Caco-2 (cell line): ENCODE measurements at regions not wholly inside any gene's neighbourhood (a gene's known extent, or its start where the extent isn't known, plus 50 kb on each side); places are given as distances from the start of the nearest gene placed in this dataset.

Experiments
- BruUV-seq: library from RNA; stranded (reverse); fragments of 400-500 nt; replicated peaks from 2 replicates; lab custom pipeline; 2021; lab: Mats Ljungman, UMichigan
- CTCF ChIA-PET: fragments of 300-600 bp; sonication (Branson Sonifier 250); formaldehyde crosslinking; loops from one replicate; lab custom pipeline; 2022; ENCODE audit warnings: antibody characterized with exemption; lab: Charles Lee
- POLR2A ChIA-PET: fragments of 300-600 bp; sonication (Branson Sonifier 250); formaldehyde crosslinking; loops from one replicate; lab custom pipeline; 2022; ENCODE audit warnings: antibody characterized with exemption; lab: Charles Lee
- DNase-seq, 2 experiments: peaks; one replicate each; pipeline versions ENCODE4 v3.0.0 to v3.0.0-alpha.2; 2020 to 2022
- H3K27me3 ChIP-seq: replicated peaks from 2 replicates; pipeline ENCODE4 v1.6.0; 2011; ENCODE audit warnings: low read length; ENCODE audit not compliant: control insufficient read depth, insufficient read depth
- H3K36me3 ChIP-seq: 2 replicates; pipeline ENCODE4 v1.5.1; 2011; ENCODE audit warnings: low read length; ENCODE audit not compliant: control insufficient read depth, insufficient read depth
- H3K4me1 ChIP-seq: fragments of 250-450 bp; sonication (Bioruptor Pico); 2 replicates; pipeline ENCODE4 v1.5.1; 2020; ENCODE audit warnings: mild to moderate bottlenecking
- H3K4me3 ChIP-seq: 2 replicates; pipeline ENCODE4 v1.5.1; 2011; ENCODE audit warnings: low read depth, mild to moderate bottlenecking, control low read depth, low read length
- H3K9me3 ChIP-seq: fragments of 250-450 bp; sonication (Bioruptor Pico); 2 replicates; pipeline ENCODE4 v1.5.1; 2020; ENCODE audit warnings: mild to moderate bottlenecking, moderate library complexity
- H3K27ac Mint-ChIP-seq: one replicate; pipeline ENCODE4 v1.8.0; 2022; ENCODE audit warnings: mixed read lengths; ENCODE audit not compliant: unreplicated experiment
- H3K27me3 Mint-ChIP-seq: one replicate; pipeline ENCODE4 v1.8.0; 2022; ENCODE audit warnings: mixed read lengths; ENCODE audit not compliant: insufficient read depth, unreplicated experiment
- H3K36me3 Mint-ChIP-seq: one replicate; pipeline ENCODE4 v1.8.0; 2022; ENCODE audit warnings: mild to moderate bottlenecking, mixed read lengths; ENCODE audit not compliant: insufficient read depth, unreplicated experiment
- H3K4me1 Mint-ChIP-seq: one replicate; pipeline ENCODE4 v1.8.0; 2022; ENCODE audit warnings: low read depth, mixed read lengths; ENCODE audit not compliant: unreplicated experiment
- H3K4me3 Mint-ChIP-seq: one replicate; pipeline ENCODE4 v1.8.0; 2022; ENCODE audit warnings: mild to moderate bottlenecking, moderate library complexity, mixed read lengths; ENCODE audit not compliant: unreplicated experiment
- H3K9me3 Mint-ChIP-seq: one replicate; pipeline ENCODE4 v1.8.0; 2022; ENCODE audit warnings: mixed read lengths; ENCODE audit not compliant: unreplicated experiment
- intact Hi-C: fragments of 100-400 bp; cut with micrococcal nuclease; formaldehyde crosslinking; loops from one replicate; pipeline ENCODE4 v1.10.0; 2022; ENCODE audit not compliant: unreplicated experiment
- TF ChIP-seq, protein P1 (sequence below), 2 experiments: fragments of 200-600 bp in 1 of 2; IDR thresholded peaks; 1 replicate in 1 of 2; 2 replicates in 1 of 2; pipeline versions ENCODE4 v1.5.1 to v1.8.0; 2011 to 2022; ENCODE audit warnings: antibody characterized with exemption in 1 of 2, control low read depth in 1 of 2, inconsistent platforms in 1 of 2, low read depth in 1 of 2, low read length in 1 of 2, mild to moderate bottlenecking in 1 of 2, moderate library complexity in 1 of 2; ENCODE audit not compliant: insufficient read depth in 1 of 2, severe bottlenecking in 1 of 2, unreplicated experiment in 1 of 2

DNA sequence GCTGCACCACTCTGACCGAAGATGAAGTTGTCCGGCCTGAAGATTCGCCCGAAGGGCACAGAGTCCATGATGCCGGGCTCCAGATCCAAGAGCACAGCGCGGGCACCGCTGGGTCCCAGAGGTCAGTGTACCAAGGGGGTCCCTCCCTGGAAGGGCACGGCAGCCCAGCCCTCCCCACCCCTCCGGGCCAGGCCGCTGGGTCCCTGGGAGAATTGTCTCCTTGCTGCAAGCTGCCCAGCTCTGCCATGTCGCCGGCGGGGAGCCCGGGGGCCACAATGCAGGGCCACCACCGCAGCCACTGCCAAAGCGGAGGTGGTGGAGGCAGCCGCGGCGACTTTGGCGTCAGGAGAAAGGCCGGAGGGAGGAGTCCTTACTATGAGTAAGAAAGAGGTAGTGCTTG lies 189.5 kb upstream of the CYRIA start:
- Histone ChIP-seq H3K9me3 (0 out of 2 replicates have a peak, but pooled peaks cover 2% of the 10 kb centered on the region), H3K4me1 (no peaks in the 10 kb centered on the region), H3K36me3 (no peaks in the 10 kb centered on the region), H3K27me3 (no peaks in the 10 kb centered on the region), H3K4me3 (no peak overlapping the region)
- H3K36me3 Mint-ChIP-seq = no peaks in the 10 kb centered on the region
- ChIA-PET POLR2A (no interaction called here), CTCF (no interaction called here)
- H3K27ac Mint-ChIP-seq = no peak overlapping the region
- H3K4me3 Mint-ChIP-seq = no peak overlapping the region
- H3K9me3 Mint-ChIP-seq = peaks cover 9% of the 10 kb centered on the region
- intact Hi-C loops = no loop called here
- TF ChIP-seq, protein P1, sequence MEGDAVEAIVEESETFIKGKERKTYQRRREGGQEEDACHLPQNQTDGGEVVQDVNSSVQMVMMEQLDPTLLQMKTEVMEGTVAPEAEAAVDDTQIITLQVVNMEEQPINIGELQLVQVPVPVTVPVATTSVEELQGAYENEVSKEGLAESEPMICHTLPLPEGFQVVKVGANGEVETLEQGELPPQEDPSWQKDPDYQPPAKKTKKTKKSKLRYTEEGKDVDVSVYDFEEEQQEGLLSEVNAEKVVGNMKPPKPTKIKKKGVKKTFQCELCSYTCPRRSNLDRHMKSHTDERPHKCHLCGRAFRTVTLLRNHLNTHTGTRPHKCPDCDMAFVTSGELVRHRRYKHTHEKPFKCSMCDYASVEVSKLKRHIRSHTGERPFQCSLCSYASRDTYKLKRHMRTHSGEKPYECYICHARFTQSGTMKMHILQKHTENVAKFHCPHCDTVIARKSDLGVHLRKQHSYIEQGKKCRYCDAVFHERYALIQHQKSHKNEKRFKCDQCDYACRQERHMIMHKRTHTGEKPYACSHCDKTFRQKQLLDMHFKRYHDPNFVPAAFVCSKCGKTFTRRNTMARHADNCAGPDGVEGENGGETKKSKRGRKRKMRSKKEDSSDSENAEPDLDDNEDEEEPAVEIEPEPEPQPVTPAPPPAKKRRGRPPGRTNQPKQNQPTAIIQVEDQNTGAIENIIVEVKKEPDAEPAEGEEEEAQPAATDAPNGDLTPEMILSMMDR (IDR thresholded peaks at IDR 0.05; ENCODE audit: insufficient read depth in 1 of 2, low read depth in 1 of 2, low read length in 1 of 2, severe bottlenecking in 1 of 2, unreplicated experiment in 1 of 2) = no peak
- BruUV-seq = no TSS peak
- no peaks in the 10 kb centered on the region for H3K4me1 Mint-ChIP-seq
- H3K27me3 Mint-ChIP-seq = no peaks in the 10 kb centered on the region
- DNase-seq = no peak

DNA sequence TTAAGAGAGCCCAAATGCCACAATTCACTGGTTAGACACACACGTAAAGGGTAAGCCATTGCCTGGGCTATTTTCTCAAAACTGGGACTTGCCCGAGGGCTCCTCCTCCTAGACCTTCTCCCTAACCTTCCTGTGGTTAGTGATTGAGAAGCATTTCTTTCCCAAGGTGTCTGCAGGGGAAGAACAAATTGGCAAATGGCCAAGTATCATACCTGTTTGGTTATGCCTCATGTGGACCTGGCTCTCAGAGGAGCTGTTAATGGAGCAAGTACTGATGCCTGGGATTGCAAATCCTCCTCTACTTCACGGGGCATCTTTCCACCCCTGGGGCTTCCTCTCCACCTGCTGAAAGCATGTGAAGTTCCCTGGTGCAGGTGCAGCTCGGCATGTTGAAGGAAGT lies 187.5 kb upstream of the CYRIA start:
- no peaks in the 10 kb centered on the region for H3K4me1 Mint-ChIP-seq
- Histone ChIP-seq H3K4me3 (no peak overlapping the region), H3K27me3 (no peaks in the 10 kb centered on the region), H3K4me1 (no peaks in the 10 kb centered on the region), H3K36me3 (no peaks in the 10 kb centered on the region), H3K9me3 (0 out of 2 replicates have a peak, but pooled peaks cover 2% of the 10 kb centered on the region)
- intact Hi-C loops = no loop called here
- no peaks in the 10 kb centered on the region for H3K9me3 Mint-ChIP-seq
- no peak overlapping the region for H3K4me3 Mint-ChIP-seq
- H3K36me3 Mint-ChIP-seq = no peaks in the 10 kb centered on the region
- ChIA-PET POLR2A (no interaction called here), CTCF (no interaction called here)
- TF ChIP-seq, protein P1 (IDR thresholded peaks at IDR 0.05; ENCODE audit: insufficient read depth in 1 of 2, low read depth in 1 of 2, low read length in 1 of 2, severe bottlenecking in 1 of 2, unreplicated experiment in 1 of 2) = no peak
- no peak for DNase-seq
- BruUV-seq = no TSS peak
- H3K27me3 Mint-ChIP-seq = no peaks in the 10 kb centered on the region
- no peak overlapping the region for H3K27ac Mint-ChIP-seq

DNA sequence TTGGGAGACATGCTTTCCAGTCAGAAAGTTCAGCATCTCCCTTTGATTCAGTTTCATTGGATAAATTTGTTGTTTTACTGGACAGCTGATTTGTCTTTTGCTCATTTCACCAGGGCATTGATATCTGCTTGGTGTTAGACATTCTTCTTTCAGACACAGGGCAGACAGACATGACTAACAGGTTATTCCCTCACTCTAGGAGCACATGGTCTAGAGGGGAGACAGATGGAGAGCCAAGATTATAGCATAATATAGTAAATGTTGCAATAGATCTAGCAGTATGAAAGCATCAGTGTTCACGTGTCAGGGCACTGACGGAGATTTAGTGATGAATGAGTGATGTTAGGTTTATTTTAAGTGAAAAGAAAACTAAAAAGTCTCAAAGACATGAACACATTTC lies 187.0 kb upstream of the CYRIA start:
- Mint-ChIP-seq H3K9me3 (no peaks in the 10 kb centered on the region), H3K27ac (no peak overlapping the region)
- BruUV-seq = no TSS peak

More for the DNA sequence above, 187.0 kb upstream of the CYRIA start:
- Mint-ChIP-seq H3K36me3 (no peaks in the 10 kb centered on the region), H3K4me1 (no peaks in the 10 kb centered on the region), H3K4me3 (no peak overlapping the region), H3K27me3 (peaks cover 2% of the 10 kb centered on the region)
- no peak for DNase-seq
- no peaks in the 10 kb centered on the region for H3K36me3 ChIP-seq
- no peak overlapping the region for H3K4me3 ChIP-seq
- H3K27me3 ChIP-seq = no peaks in the 10 kb centered on the region
- intact Hi-C loops = no loop called here
- ChIA-PET POLR2A (no interaction called here), CTCF (no interaction called here)
- TF ChIP-seq, protein P1 (IDR thresholded peaks at IDR 0.05; ENCODE audit: insufficient read depth in 1 of 2, low read depth in 1 of 2, low read length in 1 of 2, severe bottlenecking in 1 of 2, unreplicated experiment in 1 of 2) = no peak
- H3K4me1 ChIP-seq = no peaks in the 10 kb centered on the region
- H3K9me3 ChIP-seq = 0 out of 2 replicates have a peak, but pooled peaks cover 2% of the 10 kb centered on the region
